Spleen (tissue), 11 donors: ENCODE measurements at regions not wholly inside any gene's neighbourhood (a gene's known extent, or its start where the extent isn't known, plus 50 kb on each side); places are given as distances from the start of the nearest gene placed in this dataset.
A peak's percentile ranks its signal among the peaks of the same experiment; 100 is the strongest.

Source experiments
- DNase-seq: peaks from one replicate; pipeline ENCODE4 v3.0.0-alpha.2; 2020
- H3K27ac ChIP-seq, 8 donors: fragments of 200-600 bp; sonication (generic) in 7 of 8; 1 replicate in 4 of 8; 2 replicates in 4 of 8; pipeline versions ENCODE4 v1.5.0 to v1.8.0; 2016 to 2021; ENCODE audit warnings: inconsistent platforms in 4 of 8, mild to moderate bottlenecking in 4 of 8, moderate library complexity in 1 of 8
- H3K27me3 ChIP-seq, 7 donors: fragments of 200-600 bp; sonication (generic) in 6 of 7; replicated peaks in 1 of 7; 1 replicate in 4 of 7; 2 replicates in 3 of 7; pipeline versions ENCODE4 v1.5.0 to v1.8.0; 2016 to 2021; ENCODE audit warnings: inconsistent platforms in 3 of 7, mild to moderate bottlenecking in 1 of 7
- H3K36me3 ChIP-seq, 6 donors: fragments of 200-600 bp; sonication (generic) in 5 of 6; 1 replicate in 4 of 6; 2 replicates in 2 of 6; pipeline versions ENCODE4 v1.5.0 to v1.8.0; 2016 to 2021; ENCODE audit warnings: inconsistent platforms in 2 of 6
- H3K4me1 ChIP-seq, 6 donors: fragments of 200-600 bp; sonication (generic) in 5 of 6; 1 replicate in 3 of 6; 2 replicates in 3 of 6; pipeline versions ENCODE4 v1.5.0 to v1.8.0; 2016 to 2021; ENCODE audit warnings: inconsistent platforms in 3 of 6
- H3K4me3 ChIP-seq, 8 donors: fragments of 200-600 bp; sonication (generic) in 7 of 8; 1 replicate in 4 of 8; 2 replicates in 4 of 8; pipeline versions ENCODE4 v1.5.0 to v1.8.0; 2016 to 2021; ENCODE audit warnings: inconsistent platforms in 4 of 8, mild to moderate bottlenecking in 4 of 8, moderate library complexity in 2 of 8
- H3K9me3 ChIP-seq, 8 donors: fragments of 200-600 bp; sonication (generic) in 7 of 8; 1 replicate in 4 of 8; 2 replicates in 4 of 8; pipeline versions ENCODE4 v1.5.0 to v1.8.0; 2016 to 2021; ENCODE audit warnings: inconsistent platforms in 4 of 8
- POLR2A ChIP-seq, 3 donors: fragments of 450-650 bp; IDR thresholded peaks; one replicate each; pipeline ENCODE4 v1.5.1; 2017; ENCODE audit warnings: antibody characterized with exemption in 3 of 3, mild to moderate bottlenecking in 1 of 3
- POLR2AphosphoS5 ChIP-seq, 3 donors: sonication (generic); formaldehyde crosslinking; IDR thresholded peaks; one replicate each; pipeline ENCODE4 v1.5.1; 2017; ENCODE audit warnings: antibody characterized with exemption in 3 of 3
- WGBS, 5 donors: extraction: QIAGEN DNeasy Blood & Tissue Kit in 3 of 5; methylation state at CpG; one replicate each; pipeline versions ENCODE4 v1.1.5 to v1.1.7; 2013 to 2018; 5-methylcytosine and 5-hydroxymethylcytosine counted together
- intact Hi-C: fragments of 100-400 bp; cut with DNase I; formaldehyde crosslinking; loops from one replicate; pipeline ENCODE4 v1.15.0; 2023; ENCODE audit warnings: low total_unique reads
- TF ChIP-seq, protein P1 (sequence below), 11 experiments: fragments of 200-600 bp in 7 of 11; fragments of 450-650 bp in 4 of 11; sonication (generic) in 4 of 11; IDR thresholded peaks in 8 of 11; conservative IDR thresholded peaks in 3 of 11; 1 replicate in 7 of 11; 2 replicates in 4 of 11; pipeline versions ENCODE4 v1.4.0 to v1.8.0; 2016 to 2021; ENCODE audit warnings: antibody characterized with exemption in 11 of 11, inconsistent platforms in 4 of 11, mild to moderate bottlenecking in 1 of 11
- donor health status: healthy with polysubstance abuse.
- donor health status: DM: no; HTN: no; CAD: no; lungs with moderate emphysema.
- donor health status: DM: no; HTN: no; CAD: no.
- donor health status: Bipolar disorder and iron deficiency.
- donor health status: healthy.
- donor health status: DM: no; HTN: no; CAD: no.
- donor health status: DM: yes; HTN: yes; CAD: no.

- H3K9me3 ChIP-seq = peaks cover 0 to 10% (median 0%) of the 10 kb centered on the region in 8 donors
- DNase-seq = no peak
- H3K27ac ChIP-seq = peak overlapping the region in 6 of 8 donors; percentile 42 to 67 (median 58)
- intact Hi-C loops = no loop called here
- H3K4me1 ChIP-seq = peaks cover 5 to 18% (median 8%) of the 10 kb centered on the region in 6 donors
- TF ChIP-seq POLR2AphosphoS5 (IDR thresholded peaks at IDR 0.05) = peak in 1 of 3 donors; percentile 33
- TF ChIP-seq, protein P1, sequence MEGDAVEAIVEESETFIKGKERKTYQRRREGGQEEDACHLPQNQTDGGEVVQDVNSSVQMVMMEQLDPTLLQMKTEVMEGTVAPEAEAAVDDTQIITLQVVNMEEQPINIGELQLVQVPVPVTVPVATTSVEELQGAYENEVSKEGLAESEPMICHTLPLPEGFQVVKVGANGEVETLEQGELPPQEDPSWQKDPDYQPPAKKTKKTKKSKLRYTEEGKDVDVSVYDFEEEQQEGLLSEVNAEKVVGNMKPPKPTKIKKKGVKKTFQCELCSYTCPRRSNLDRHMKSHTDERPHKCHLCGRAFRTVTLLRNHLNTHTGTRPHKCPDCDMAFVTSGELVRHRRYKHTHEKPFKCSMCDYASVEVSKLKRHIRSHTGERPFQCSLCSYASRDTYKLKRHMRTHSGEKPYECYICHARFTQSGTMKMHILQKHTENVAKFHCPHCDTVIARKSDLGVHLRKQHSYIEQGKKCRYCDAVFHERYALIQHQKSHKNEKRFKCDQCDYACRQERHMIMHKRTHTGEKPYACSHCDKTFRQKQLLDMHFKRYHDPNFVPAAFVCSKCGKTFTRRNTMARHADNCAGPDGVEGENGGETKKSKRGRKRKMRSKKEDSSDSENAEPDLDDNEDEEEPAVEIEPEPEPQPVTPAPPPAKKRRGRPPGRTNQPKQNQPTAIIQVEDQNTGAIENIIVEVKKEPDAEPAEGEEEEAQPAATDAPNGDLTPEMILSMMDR (IDR thresholded peaks at IDR 0.05 in 8 of 11, conservative IDR thresholded peaks at IDR 0.05 in 3 of 11) = no peak
- no peaks in the 10 kb centered on the region for H3K36me3 ChIP-seq
- H3K27me3 ChIP-seq = no peaks in the 10 kb centered on the region
- WGBS, 5 donors = 63 to 77% (median 73%) methylated on average over 3 of the region's 3 CpGs
- H3K4me3 ChIP-seq = no peak overlapping the region
These were observed 403.2 kb upstream of the ADAMTS5 start for GRCh38 chr21:27369978-27370571.

- intact Hi-C loops = no loop called here
- 81 to 91% (median 84%) methylated on average over 2 of the region's 2 CpGs for WGBS, 5 donors
- no peak for TF ChIP-seq POLR2AphosphoS5 (IDR thresholded peaks at IDR 0.05)
- TF ChIP-seq, protein P1 (IDR thresholded peaks at IDR 0.05 in 8 of 11, conservative IDR thresholded peaks at IDR 0.05 in 3 of 11) = no peak
- no peak for TF ChIP-seq POLR2A (IDR thresholded peaks at IDR 0.05)
- DNase-seq = no peak
- H3K4me1 ChIP-seq = peaks cover 5 to 18% (median 8%) of the 10 kb centered on the region in 6 donors
- H3K27ac ChIP-seq = peak overlapping the region in 3 of 8 donors; percentile 45 to 64 (median 62)
- H3K27me3 ChIP-seq = no peaks in the 10 kb centered on the region
- no peak overlapping the region for H3K4me3 ChIP-seq
- peaks cover 0 to 5% (median 0%) of the 10 kb centered on the region in 8 donors for H3K9me3 ChIP-seq
- H3K36me3 ChIP-seq = no peaks in the 10 kb centered on the region
These were observed 402.3 kb upstream of the ADAMTS5 start for GRCh38 chr21:27369234-27369633.

- intact Hi-C loops = no loop called here
- TF ChIP-seq POLR2AphosphoS5 (IDR thresholded peaks at IDR 0.05) (no peak), POLR2A (IDR thresholded peaks at IDR 0.05) (no peak)
- TF ChIP-seq, protein P1 (IDR thresholded peaks at IDR 0.05 in 8 of 11, conservative IDR thresholded peaks at IDR 0.05 in 3 of 11) = no peak
- 79 to 89% (median 83%) methylated on average over 3 of the region's 3 CpGs for WGBS, 5 donors
These were observed 399.9 kb upstream of the ADAMTS5 start for GRCh38 chr21:27366646-27367235.

DNA sequence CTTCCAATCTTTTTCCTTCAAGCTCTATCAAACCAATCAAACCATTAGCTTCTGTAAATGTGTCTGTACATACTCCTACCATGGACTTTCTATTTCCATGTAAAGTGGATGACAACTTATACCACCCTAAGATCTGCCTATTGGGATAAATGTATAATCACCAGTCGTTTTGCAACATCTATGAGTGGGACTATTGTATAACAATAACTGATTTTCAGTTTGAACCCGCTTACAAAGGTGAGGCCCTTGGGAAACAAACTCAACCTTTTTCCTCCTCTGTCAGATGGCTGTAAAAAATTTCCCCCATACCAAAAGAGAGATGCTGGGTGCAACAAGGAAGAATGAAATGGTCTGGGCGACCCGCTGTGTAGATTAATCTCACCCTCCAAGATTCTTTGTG, 399.1 kb upstream of the ADAMTS5 start:
- Histone ChIP-seq H3K9me3 (peaks cover 0 to 5% (median 0%) of the 10 kb centered on the region in 8 donors), H3K4me1 (peaks cover 0 to 18% (median 6%) of the 10 kb centered on the region in 6 donors), H3K4me3 (no peak overlapping the region), H3K27me3 (no peaks in the 10 kb centered on the region), H3K36me3 (no peaks in the 10 kb centered on the region), H3K27ac (no peak overlapping the region)
- TF ChIP-seq POLR2AphosphoS5 (IDR thresholded peaks at IDR 0.05) = no peak
- TF ChIP-seq, protein P1 (IDR thresholded peaks at IDR 0.05 in 8 of 11, conservative IDR thresholded peaks at IDR 0.05 in 3 of 11) = no peak
- TF ChIP-seq POLR2A (IDR thresholded peaks at IDR 0.05) = no peak
- DNase-seq = no peak
- WGBS, 5 donors = 79 to 90% (median 89%) methylated on average over 4 of the region's 4 CpGs
- intact Hi-C loops = no loop called here

More at GRCh38 chr21:27366646-27367235, 399.9 kb upstream of the ADAMTS5 start:
- no peak for DNase-seq
- Histone ChIP-seq H3K36me3 (no peaks in the 10 kb centered on the region), H3K9me3 (peaks cover 0 to 5% (median 0%) of the 10 kb centered on the region in 8 donors), H3K4me3 (no peak overlapping the region), H3K27me3 (no peaks in the 10 kb centered on the region), H3K4me1 (peaks cover 5 to 18% (median 6%) of the 10 kb centered on the region in 6 donors), H3K27ac (no peak overlapping the region)
